ENCODE measurements at regions not wholly inside any gene's neighbourhood (a gene's known extent, or its start where the extent isn't known, plus 50 kb on each side); places are given as distances from the start of the nearest gene placed in this dataset.
"Not testable (repeated sequence)": the region's sequence is repeated elsewhere in the genome, so short reads cannot be mapped to it uniquely, and the experiment has no call there.

GRCh38 chr10:46782001-46782874, 129.0 kb upstream of the PTPN20 start:
- H3K4me2 ChIP-seq (ENCODE audit: insufficient read depth, low read length); intact Hi-C loops (cut with micrococcal nuclease): not testable (repeated sequence)

GRCh38 chr10:46784665-46785064, 126.6 kb upstream of the PTPN20 start:
- ATAC-seq: peak; percentile 26
- BruUV-seq (replicated peaks): not testable (repeated sequence)

More at GRCh38 chr10:46782001-46782874, 129.0 kb upstream of the PTPN20 start:
- H4K20me1 ChIP-seq (replicated peaks; ENCODE audit: control insufficient read depth, insufficient read depth, low read length); H3K36me3 ChIP-seq (ENCODE audit: control insufficient read depth, insufficient read depth, low read length); H2AFZ ChIP-seq (ENCODE audit: low read depth, low read length); ATAC-seq; CTCF ChIA-PET (ENCODE audit: low intra/inter-chr PET ratio); H3K27ac ChIP-seq (ENCODE audit: extremely low read depth, low read depth, low read length); H3K79me2 ChIP-seq (ENCODE audit: control insufficient read depth, insufficient read depth, low read length); H3K9me3 ChIP-seq (replicated peaks; ENCODE audit: control insufficient read depth, insufficient read depth, low read depth, low read length); H3K9me1 ChIP-seq (ENCODE audit: control insufficient read depth, insufficient read depth, low read length); H3K9ac ChIP-seq (ENCODE audit: insufficient read depth in 1 of 2, low read depth in 2 of 2, low read length in 2 of 2); H3K4me1 ChIP-seq (replicated peaks in 1 of 2; ENCODE audit: control insufficient read depth in 2 of 2, insufficient read depth in 2 of 2, low read length in 2 of 2); H3K27me3 ChIP-seq (ENCODE audit: control insufficient read depth in 2 of 2, insufficient read depth in 2 of 2, low read length in 2 of 2); FAIRE-seq; POLR2A ChIA-PET; H3K4me3 ChIP-seq; DNase-seq (ENCODE audit: extremely low read depth in 1 of 4, low spot score in 3 of 4); BruUV-seq (replicated peaks): not testable (repeated sequence)
- 58% methylated on average over 3 of the region's 4 CpGs for WGBS (ENCODE audit: insufficient coverage, low coverage, missing lambda C conversion rate)
- in situ Hi-C loops (cut with MboI): loop anchor here (25.0 kb wide), 1 partner anchor 120 kb away; no protein-coding TSS in a partner anchor

More at GRCh38 chr10:46784665-46785064, 126.6 kb upstream of the PTPN20 start:
- FAIRE-seq; H3K9me3 ChIP-seq (replicated peaks; ENCODE audit: control insufficient read depth, insufficient read depth, low read depth, low read length); H3K36me3 ChIP-seq (ENCODE audit: control insufficient read depth, insufficient read depth, low read length); CTCF ChIA-PET (ENCODE audit: low intra/inter-chr PET ratio); H2AFZ ChIP-seq (ENCODE audit: low read depth, low read length); H4K20me1 ChIP-seq (replicated peaks; ENCODE audit: control insufficient read depth, insufficient read depth, low read length); POLR2A ChIA-PET; intact Hi-C loops (cut with micrococcal nuclease); H3K79me2 ChIP-seq (ENCODE audit: control insufficient read depth, insufficient read depth, low read length); H3K4me1 ChIP-seq (replicated peaks in 1 of 2; ENCODE audit: control insufficient read depth in 2 of 2, insufficient read depth in 2 of 2, low read length in 2 of 2); H3K4me3 ChIP-seq; H3K9me1 ChIP-seq (ENCODE audit: control insufficient read depth, insufficient read depth, low read length); H3K27me3 ChIP-seq (ENCODE audit: control insufficient read depth in 2 of 2, insufficient read depth in 2 of 2, low read length in 2 of 2); H3K27ac ChIP-seq (ENCODE audit: extremely low read depth, low read depth, low read length); H3K9ac ChIP-seq (ENCODE audit: insufficient read depth in 1 of 2, low read depth in 2 of 2, low read length in 2 of 2); TF ChIP-seq TEAD4 (CRISPR knock-in tag; IDR thresholded peaks at IDR 0.05; ENCODE audit: borderline replicate concordance): not testable (repeated sequence)
- peak overlapping the region; percentile 43 for H3K4me2 ChIP-seq (ENCODE audit: insufficient read depth, low read length)
- DNase-seq (ENCODE audit: extremely low read depth in 1 of 4, low spot score in 3 of 4): peak in 1 of 4 experiments; percentile 52
- in situ Hi-C loops (cut with MboI): loop anchor here (5.0 to 25.0 kb wide), 2 partner anchors 122 to 768 kb away; no protein-coding TSS in a partner anchor
- 0% methylated on average over 2 of the region's 2 CpGs for WGBS (ENCODE audit: insufficient coverage, low coverage, missing lambda C conversion rate)
- TF ChIP-seq TEAD4 (IDR thresholded peaks at IDR 0.05; ENCODE audit: low read length) (peak; percentile 66), EP300 (IDR thresholded peaks at IDR 0.05; ENCODE audit: low read length) (peak; percentile 46; the same call in 1 of the 2 replicates), ZMIZ1 (IDR thresholded peaks at IDR 0.05; ENCODE audit: low read depth in 2 of 2, low read length in 2 of 2) (0 out of 4 replicates have a peak, but pooled peaks of 1 of the 2 experiments have one; percentile 47), POLR2AphosphoS5 (IDR thresholded peaks at IDR 0.05; ENCODE audit: control insufficient read depth, insufficient read depth, low read depth, low read length) (peak; percentile 39; the same call in 1 of the 2 replicates), FOSL1 (tag; conservative IDR thresholded peaks at IDR 0.05) (peak; percentile 80), JUND (IDR thresholded peaks at IDR 0.05; ENCODE audit: borderline replicate concordance, low read depth, low read length) (peak; percentile 54; the same call in 1 of the 2 replicates), JUND (tag; IDR thresholded peaks at IDR 0.05; ENCODE audit: borderline replicate concordance, low read depth, low read length) (peak; percentile 24; the same call in 1 of the 3 replicates), HMBOX1 (IDR thresholded peaks at IDR 0.05) (peak; percentile 69)
